GM12878 (cell line): ENCODE measurements at regions not wholly inside any gene's neighbourhood (a gene's known extent, or its start where the extent isn't known, plus 50 kb on each side); places are given as distances from the start of the nearest gene placed in this dataset.

Experiments
- ATAC-seq: fragments of 200-7000 bp; cut with Tn5 transposase; 3 replicates; pipeline ENCODE4 v1.9.1; 2020; ENCODE audit warnings: mild to moderate bottlenecking, moderate library complexity
- BruUV-seq: library from RNA; stranded (reverse); fragments of 400-500 nt; replicated peaks from 2 replicates; lab custom pipeline; 2021; lab: Mats Ljungman, UMichigan
- CTCF ChIA-PET: fragments of 300-600 bp; sonication (Branson Sonifier 250); formaldehyde crosslinking; extraction: SDS; loops from one replicate; lab custom pipeline; 2021; ENCODE audit warnings: inconsistent platforms; lab: Yijun Ruan, JAX
- POLR2A ChIA-PET: fragments of 350-600 bp; formaldehyde crosslinking; extraction: SDS; loops from one replicate; lab custom pipeline; 2021; ENCODE audit warnings: inconsistent platforms; lab: Charles Lee
- RAD21 ChIA-PET: fragments of 300-600 bp; sonication (Branson Sonifier 250); formaldehyde crosslinking; loops from one replicate; lab custom pipeline; 2023; ENCODE audit warnings: antibody characterized with exemption; ENCODE audit not compliant: unreplicated experiment; lab: Charles Lee
- SMC1A ChIA-PET: fragments of 300-600 bp; sonication (Branson Sonifier 250); formaldehyde crosslinking; loops from one replicate; lab custom pipeline; 2023; ENCODE audit not compliant: unreplicated experiment, uncharacterized antibody; lab: Charles Lee
- DNase-seq: peaks from one replicate; pipeline ENCODE4 v3.0.0-alpha.2; 2011; ENCODE audit warnings: low read depth, low spot score
- FAIRE-seq: peaks from 3 replicates; lab custom pipeline; 2011; peaks lifted over from hg19 to GRCh38; lab: Jason Lieb, UNC
- H2AFZ ChIP-seq: 2 replicates; pipeline ENCODE4 v1.6.0; 2011; ENCODE audit warnings: low read depth, low read length, control low read depth; ENCODE audit not compliant: control insufficient read depth
- H3K27ac ChIP-seq: 2 replicates; pipeline ENCODE4 v1.5.1; 2011; ENCODE audit warnings: control low read depth; ENCODE audit not compliant: control insufficient read depth, insufficient read depth
- H3K27me3 ChIP-seq, 2 experiments: replicated peaks in 1 of 2; 2 replicates each; pipeline versions ENCODE4 v1.6.0 to v1.6.1; 2011; ENCODE audit warnings: low read length in 1 of 2; ENCODE audit not compliant: control insufficient read depth in 2 of 2, insufficient read depth in 2 of 2
- H3K36me3 ChIP-seq, 2 experiments: 2 replicates each; pipeline ENCODE4 v1.5.1; 2011; ENCODE audit warnings: low read length in 1 of 2; ENCODE audit not compliant: control insufficient read depth in 2 of 2, insufficient read depth in 2 of 2
- H3K4me1 ChIP-seq: 2 replicates; pipeline ENCODE4 v1.6.1; 2011; ENCODE audit warnings: mild to moderate bottlenecking, low read length, moderate library complexity, mixed read lengths; ENCODE audit not compliant: control insufficient read depth, insufficient read depth
- H3K4me2 ChIP-seq: 2 replicates; pipeline ENCODE4 v1.6.0; 2011; ENCODE audit warnings: control low read depth; ENCODE audit not compliant: control insufficient read depth, insufficient read depth
- H3K4me3 ChIP-seq: fragments of 200-600 bp; sonication (generic); 2 replicates; pipeline ENCODE4 v1.5.1; 2016
- H3K79me2 ChIP-seq: 2 replicates; pipeline ENCODE4 v1.6.0; 2011; ENCODE audit warnings: low read length; ENCODE audit not compliant: control insufficient read depth, insufficient read depth
- H3K9ac ChIP-seq: 2 replicates; pipeline ENCODE4 v1.8.0; 2011; ENCODE audit warnings: low read length, control low read depth, mixed read lengths; ENCODE audit not compliant: control insufficient read depth, insufficient read depth
- H3K9me3 ChIP-seq: replicated peaks from 3 replicates; pipeline ENCODE4 v1.5.1; 2011; ENCODE audit warnings: mild to moderate bottlenecking, low read length; ENCODE audit not compliant: control insufficient read depth, insufficient read depth
- H4K20me1 ChIP-seq: 2 replicates; pipeline ENCODE4 v1.6.0; 2011; ENCODE audit not compliant: control insufficient read depth, insufficient read depth
- BCL11A ChIP-seq: IDR thresholded peaks from 2 replicates; pipeline ENCODE4 v1.6.1; 2011; ENCODE audit warnings: low read depth, low read length
- CBFB ChIP-seq: IDR thresholded peaks from 2 replicates; pipeline ENCODE4 v1.6.1; 2016; ENCODE audit warnings: antibody characterized with exemption, low read depth
- HDGF ChIP-seq: fragments of 450-650 bp; IDR thresholded peaks from 2 replicates; pipeline ENCODE4 v1.6.1; 2016; ENCODE audit warnings: antibody characterized with exemption
- KLF5 ChIP-seq: fragments of 450-650 bp; IDR thresholded peaks from 2 replicates; pipeline ENCODE4 v1.6.1; 2014; ENCODE audit warnings: mild to moderate bottlenecking; ENCODE audit not compliant: partially characterized antibody
- MYB ChIP-seq: fragments of 150-350 bp; IDR thresholded peaks from 2 replicates; pipeline ENCODE4 v1.6.1; 2014; ENCODE audit warnings: mild to moderate bottlenecking, low read depth, low read length, borderline replicate concordance
- MYC ChIP-seq: IDR thresholded peaks from 2 replicates; pipeline ENCODE4 v1.6.1; 2011; ENCODE audit warnings: mild to moderate bottlenecking, low read length, moderate library complexity, inconsistent platforms; ENCODE audit not compliant: insufficient read depth, insufficient replicate concordance, insufficient read length, severe bottlenecking
- NRF1 ChIP-seq: conservative IDR thresholded peaks from 2 replicates; pipeline ENCODE4 v1.6.1; 2011; ENCODE audit warnings: mild to moderate bottlenecking, low read depth, low read length, improper control_type of control experiment
- POLR2AphosphoS2 ChIP-seq: IDR thresholded peaks from 2 replicates; pipeline ENCODE4 v1.6.1; 2011; ENCODE audit warnings: low read depth, mild to moderate bottlenecking, low read length, improper control_type of control experiment, moderate library complexity
- RCOR1 ChIP-seq: conservative IDR thresholded peaks from 2 replicates; pipeline ENCODE4 v1.6.1; 2012; ENCODE audit warnings: low read depth, low read length, improper control_type of control experiment
- RELA ChIP-seq: fragments of 450-650 bp; IDR thresholded peaks from 2 replicates; pipeline ENCODE4 v1.8.0; 2014; ENCODE audit warnings: borderline replicate concordance; ENCODE audit not compliant: partially characterized antibody
- ZNF24 ChIP-seq: fragments of 450-650 bp; IDR thresholded peaks from 2 replicates; pipeline ENCODE4 v1.6.1; 2017; ENCODE audit warnings: antibody characterized with exemption, mild to moderate bottlenecking
- ZSCAN29 ChIP-seq: fragments of 450-650 bp; IDR thresholded peaks from 2 replicates; pipeline ENCODE4 v1.6.1; 2017; ENCODE audit warnings: mild to moderate bottlenecking, moderate library complexity
- WGBS: methylation state at CpG from one replicate; pipeline ENCODE4 v1.1.6; 2016; ENCODE audit warnings: low lambda C conversion rate; ENCODE audit not compliant: insufficient replicate concordance, insufficient coverage; ENCODE audit errors: missing lambda C conversion rate; 5-methylcytosine and 5-hydroxymethylcytosine counted together
- in situ Hi-C: fragments of 300-500 bp; cut with MboI; formaldehyde crosslinking; loops from 9 replicates; pipeline ENCODE4 v1.14.3; 2018; ENCODE audit warnings: mixed read lengths
- intact Hi-C: fragments of 100-400 bp; cut with micrococcal nuclease; formaldehyde crosslinking; loops from one replicate; pipeline ENCODE4 v1.14.2; 2022; ENCODE audit not compliant: unreplicated experiment

GRCh38 chr14:51562816-51563215 lies 88.9 kb upstream of the FRMD6 start:
- intact Hi-C loops = no loop called here
- DNase-seq (no peak), FAIRE-seq (no peak), ATAC-seq (no peak)
- RAD21 ChIA-PET = interaction anchor here (1.4 kb wide), 1 partner anchor 217 kb away, joined by 3 read pairs; no protein-coding TSS in a partner anchor
- H3K27ac ChIP-seq = no peak overlapping the region
- no peak overlapping the region for H3K4me2 ChIP-seq
- H4K20me1 ChIP-seq = no peaks in the 10 kb centered on the region
- WGBS = 63% methylated on average over 5 of the region's 5 CpGs
- no peak overlapping the region for H3K4me3 ChIP-seq
- no peaks in the 10 kb centered on the region for H3K9me3 ChIP-seq
- BruUV-seq = no TSS peak
- no peaks in the 10 kb centered on the region for H3K36me3 ChIP-seq
- no peak overlapping the region for H2AFZ ChIP-seq
- SMC1A ChIA-PET = interaction anchor here (0.8 to 1.5 kb wide), 2 partner anchors 22 to 24 kb away, joined by 3 read pairs; no protein-coding TSS in a partner anchor
- TF ChIP-seq MYB = no peak
- TF ChIP-seq RELA = no peak
- TF ChIP-seq RCOR1 = no peak
- TF ChIP-seq CBFB = no peak
- TF ChIP-seq KLF5 = no peak
- TF ChIP-seq MYC = no peak
- no peak for TF ChIP-seq HDGF
- no peak for TF ChIP-seq POLR2AphosphoS2
- TF ChIP-seq ZSCAN29 = no peak
- TF ChIP-seq BCL11A = no peak
- TF ChIP-seq NRF1 = no peak
- no peak for TF ChIP-seq ZNF24
- CTCF ChIA-PET = no interaction called here
- in situ Hi-C loops = no loop called here
- POLR2A ChIA-PET = no interaction called here
- no peak overlapping the region for H3K9ac ChIP-seq
- no peaks in the 10 kb centered on the region for H3K79me2 ChIP-seq
- H3K4me1 ChIP-seq = no peaks in the 10 kb centered on the region
- H3K27me3 ChIP-seq = no peaks in the 10 kb centered on the region
